GM21528 (cell line): ENCODE measurements at regions not wholly inside any gene's neighbourhood (a gene's known extent, or its start where the extent isn't known, plus 50 kb on each side); places are given as distances from the start of the nearest gene placed in this dataset.

Experiments used
- ATAC-seq: cut with Tn5 transposase; IDR thresholded peaks from one replicate; pipeline ENCODE4 v1.9.1; 2021; ENCODE audit warnings: mild to moderate bottlenecking, moderate library complexity; ENCODE audit not compliant: unreplicated experiment, low FRiP score

DNA sequence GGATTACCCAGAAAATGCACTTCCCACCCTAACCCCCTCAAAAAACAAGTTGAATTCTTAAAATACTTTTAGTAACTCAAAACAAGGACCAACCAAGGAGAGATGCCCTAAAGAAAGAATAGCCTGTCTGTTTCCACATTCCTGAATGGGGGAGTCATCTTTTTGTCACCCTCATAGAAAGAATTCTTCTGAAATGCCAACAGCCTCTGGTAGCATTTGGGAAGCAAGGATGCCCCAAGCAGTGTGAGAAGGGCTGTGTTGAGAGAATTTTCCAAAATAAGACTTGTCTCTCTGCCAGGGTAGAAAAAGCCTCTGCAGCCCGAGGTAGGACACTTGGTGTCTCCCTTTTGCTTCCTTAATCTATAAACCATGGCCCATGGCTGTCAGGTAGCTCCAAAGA is 173.1 kb upstream of the VCX3A start:
- ATAC-seq, result no peak

DNA sequence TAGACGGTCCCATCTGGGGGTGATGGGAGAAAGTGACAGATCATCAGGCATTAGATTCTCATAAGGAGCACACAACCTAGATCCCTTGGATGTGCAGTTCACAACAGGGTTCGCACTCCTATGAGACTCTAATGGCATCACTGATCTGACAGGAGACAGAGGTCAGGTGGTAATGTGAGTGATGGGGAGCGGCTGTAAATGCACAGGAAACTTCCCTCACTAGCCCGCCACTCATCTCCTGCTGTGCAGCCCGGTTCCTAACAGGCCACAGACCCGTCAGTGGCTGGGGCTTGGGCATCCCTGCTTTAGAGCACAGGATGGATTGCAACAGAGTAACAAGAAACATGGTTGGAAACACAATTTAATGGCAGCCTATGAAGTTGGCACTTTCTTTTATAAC is 172.6 kb upstream of the VCX3A start:
- ATAC-seq, result no peak

DNA sequence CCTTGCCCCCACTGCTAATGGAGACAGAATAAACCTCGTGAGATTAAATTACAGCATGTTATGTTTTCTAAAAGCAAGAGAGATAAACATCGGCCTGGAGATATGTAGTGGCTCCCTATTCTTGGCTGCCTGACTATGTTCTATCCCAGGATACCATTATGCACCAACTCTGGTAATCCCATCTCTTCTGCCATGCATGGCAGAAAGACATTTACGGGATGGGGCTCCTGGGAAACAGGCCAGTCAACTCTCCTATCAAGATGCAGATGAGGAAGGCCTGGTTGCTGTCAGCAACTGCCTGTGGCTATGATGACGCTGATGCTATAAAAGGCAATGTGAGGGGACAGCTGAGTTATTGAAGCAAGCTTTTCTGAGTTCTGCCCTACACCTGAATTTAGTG is 166.2 kb upstream of the VCX3A start:
- ATAC-seq, result no peak

DNA sequence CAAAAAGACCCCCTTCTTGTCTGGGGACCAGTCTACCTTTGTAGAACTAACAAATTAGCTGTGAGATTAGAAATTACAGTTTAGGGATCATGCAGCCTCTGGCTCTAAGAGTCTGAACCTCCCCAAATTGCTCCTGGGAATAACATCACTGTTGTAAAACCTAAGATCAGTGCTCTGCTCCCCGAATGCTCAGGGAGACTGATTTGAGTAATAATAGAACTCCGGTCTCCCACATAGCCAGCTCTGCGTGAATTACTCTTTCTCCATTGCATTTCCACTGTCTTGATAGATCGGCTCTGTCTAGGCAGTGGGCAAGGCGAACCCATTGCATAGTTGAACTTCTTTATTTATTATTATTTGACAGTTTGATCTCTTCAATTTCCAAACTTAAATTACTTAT is 160.8 kb upstream of the VCX3A start:
- no peak for ATAC-seq

DNA sequence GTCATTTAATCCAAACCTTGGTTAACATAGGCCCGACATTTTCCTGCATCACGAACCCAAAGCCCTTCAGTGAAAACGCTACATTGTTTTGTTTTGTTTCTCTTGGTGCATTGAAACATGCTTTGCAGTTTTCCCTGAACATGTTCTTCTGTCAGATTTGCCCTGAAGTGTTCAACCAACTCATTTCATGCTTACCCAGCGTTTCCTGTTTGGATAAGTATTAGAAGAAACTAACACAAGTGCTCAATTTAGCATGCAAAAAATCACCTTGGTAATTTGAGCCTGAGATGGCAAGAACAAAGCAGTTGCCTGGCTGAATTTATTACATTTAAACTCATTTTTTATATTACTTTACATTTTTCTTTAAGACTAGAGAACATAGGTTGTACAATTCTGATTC is 160.1 kb upstream of the VCX3A start:
- no peak for ATAC-seq

DNA sequence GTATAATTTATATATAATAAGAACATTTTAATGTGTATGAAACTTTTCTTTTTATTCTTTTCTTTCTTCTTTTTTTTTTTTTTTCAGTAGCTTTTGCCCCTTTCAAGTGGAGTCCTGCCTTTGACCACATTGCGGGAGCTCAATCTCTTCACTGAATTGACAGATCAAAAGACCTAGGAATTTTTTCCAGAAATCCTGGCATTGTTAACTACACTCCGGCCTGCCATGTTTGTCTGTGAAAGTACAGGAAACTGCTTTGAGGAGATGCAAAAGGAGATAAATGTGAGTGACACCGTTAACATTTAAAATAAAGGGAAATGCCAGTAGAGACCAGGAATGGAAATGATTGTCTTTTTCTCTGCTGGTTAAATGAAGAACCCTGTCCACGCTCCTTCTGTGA is 159.3 kb upstream of the VCX3A start:
- ATAC-seq, result no peak

DNA sequence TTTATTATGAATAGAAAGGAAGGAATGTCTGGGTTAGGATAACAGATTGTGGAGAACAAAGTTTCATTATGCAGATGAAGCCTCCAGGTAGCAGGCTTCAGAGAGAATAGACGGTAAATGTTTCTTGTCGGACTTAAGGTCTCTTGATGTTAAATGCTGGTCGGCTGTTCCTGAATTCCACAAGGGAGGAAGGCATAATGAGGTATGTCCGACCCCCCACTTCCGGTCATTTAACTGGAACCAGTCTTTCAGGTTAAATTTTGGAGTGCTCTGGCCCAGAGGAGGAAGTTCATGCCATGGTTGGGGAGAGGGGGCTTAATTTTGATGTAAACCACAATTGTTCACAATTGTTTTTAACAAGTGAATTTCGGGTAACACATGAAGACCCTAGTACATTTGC is 158.1 kb upstream of the VCX3A start:
- ATAC-seq, result no peak

DNA sequence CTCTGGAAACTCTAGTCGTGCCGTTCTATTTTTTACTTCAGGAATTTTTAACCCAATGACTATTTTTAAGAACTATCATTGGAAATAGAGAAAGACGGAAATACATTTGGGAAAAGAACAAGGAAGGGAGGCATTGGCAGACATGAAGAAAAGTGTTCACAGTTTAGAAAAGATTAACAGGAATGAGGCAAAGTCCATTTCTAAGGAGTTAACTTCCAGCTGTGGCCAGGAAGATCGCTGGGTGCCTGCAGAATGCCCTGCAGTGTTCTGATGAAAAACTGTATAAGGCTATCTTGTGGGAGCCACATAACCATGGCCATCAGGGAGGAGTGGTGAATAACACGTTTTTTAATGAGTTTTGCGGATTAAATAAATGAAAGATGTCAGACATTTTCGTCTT is 150.6 kb upstream of the VCX3A start:
- ATAC-seq, result no peak

DNA sequence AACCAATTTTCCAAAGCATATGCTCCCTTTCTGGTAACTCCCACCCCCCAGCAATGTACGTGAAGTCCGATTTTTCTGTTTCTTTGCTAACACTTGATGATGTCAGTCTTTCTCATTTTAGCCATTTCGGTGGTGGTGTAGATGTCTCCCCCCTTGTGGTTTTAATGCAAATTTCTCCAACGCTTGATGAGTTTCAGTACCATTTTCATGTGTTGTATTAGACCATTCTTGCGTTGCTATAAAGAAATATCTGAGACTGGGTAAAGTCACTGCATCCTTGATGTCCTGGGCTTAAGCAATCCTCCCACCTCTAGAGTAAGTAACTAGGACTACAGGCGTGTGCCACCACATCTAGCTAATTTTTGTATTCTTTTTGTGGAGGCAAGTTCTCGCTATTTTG is 148.4 kb upstream of the VCX3A start:
- ATAC-seq, result no peak

DNA sequence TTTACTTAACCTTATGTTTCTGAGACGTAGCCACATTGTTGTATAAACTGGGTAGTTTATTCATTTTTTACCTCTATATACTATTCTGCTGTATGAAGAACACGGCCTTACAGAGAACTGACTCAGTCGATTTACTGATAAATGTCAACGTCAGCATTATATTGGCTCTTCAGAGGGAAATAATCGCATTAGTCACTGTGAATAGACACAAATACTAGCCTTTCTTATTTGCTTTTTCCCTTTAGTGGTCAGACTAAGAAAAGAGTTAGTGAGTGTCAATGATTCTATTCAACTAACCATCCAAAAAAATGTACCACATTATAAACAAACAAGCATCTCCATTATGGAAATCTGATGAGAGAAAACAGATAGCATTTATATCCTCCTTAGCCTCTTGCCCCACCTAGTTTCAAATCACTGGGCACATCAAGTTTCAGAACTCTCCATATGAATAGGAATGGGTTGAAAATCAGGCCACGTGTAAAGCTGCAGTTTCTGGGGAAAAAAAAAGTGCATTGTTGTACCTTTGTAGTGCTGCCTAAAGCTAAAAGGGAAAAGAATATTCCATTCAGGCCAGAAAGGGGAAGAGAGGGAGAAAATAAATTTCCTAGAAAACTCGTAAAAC is 146.7 kb upstream of the VCX3A start:
- ATAC-seq, result no peak

DNA sequence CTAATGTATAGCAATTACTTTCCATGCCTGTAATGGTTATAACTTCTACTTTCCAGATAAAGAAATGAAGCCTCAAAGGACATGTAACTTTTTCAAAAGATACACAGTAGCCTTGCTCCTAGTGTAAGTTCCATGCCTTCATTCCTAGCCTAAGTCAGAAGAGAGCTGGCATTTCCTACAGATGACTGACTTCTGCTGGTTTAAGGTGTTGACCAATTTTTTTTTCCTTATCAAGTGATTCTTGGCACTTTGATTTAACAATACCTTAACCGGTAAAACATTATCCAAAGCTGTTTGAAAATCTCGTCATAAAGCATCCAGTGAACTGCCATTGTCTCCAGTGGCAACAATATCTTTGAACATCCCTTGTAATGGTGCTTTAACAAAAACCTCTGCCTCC is 145.1 kb upstream of the VCX3A start:
- no peak for ATAC-seq

DNA sequence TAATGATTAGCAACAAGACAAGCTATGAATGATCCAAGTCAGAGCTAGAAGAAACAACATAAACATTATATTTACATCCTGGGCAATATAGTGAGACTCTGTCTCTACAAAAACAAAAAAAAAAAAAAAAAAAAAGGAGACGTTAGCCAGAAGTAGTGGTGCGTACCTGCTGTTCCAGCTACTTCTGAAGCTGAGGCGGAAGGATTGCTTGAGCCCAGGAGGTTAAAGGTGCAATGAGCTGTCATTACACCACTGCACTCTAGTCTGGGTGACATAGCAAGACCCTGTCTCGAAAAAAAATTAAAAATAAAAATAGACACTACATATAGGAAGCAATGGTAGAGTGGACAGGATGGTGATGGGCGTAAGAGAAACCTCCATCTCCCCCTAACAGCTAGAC is 144.6 kb upstream of the VCX3A start:
- no peak for ATAC-seq

DNA sequence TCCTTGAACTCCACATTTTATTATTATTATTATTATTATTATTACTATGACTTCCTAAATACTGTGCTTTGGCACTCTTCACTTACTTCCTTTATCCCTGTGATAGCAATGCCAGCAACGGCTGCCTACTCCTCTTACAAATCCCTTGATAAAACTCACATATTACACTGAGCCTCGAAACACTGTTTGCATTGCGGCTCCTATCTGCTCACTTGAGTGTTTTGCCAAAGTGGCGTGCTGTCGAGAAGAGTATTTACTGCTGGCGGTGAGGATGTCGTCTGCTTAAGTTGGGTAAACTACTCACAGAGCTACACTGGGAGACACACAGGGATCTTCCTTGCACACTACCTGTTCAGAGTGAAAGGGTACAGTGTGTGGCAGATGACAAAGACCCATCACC is 143.4 kb upstream of the VCX3A start:
- ATAC-seq, result no peak

DNA sequence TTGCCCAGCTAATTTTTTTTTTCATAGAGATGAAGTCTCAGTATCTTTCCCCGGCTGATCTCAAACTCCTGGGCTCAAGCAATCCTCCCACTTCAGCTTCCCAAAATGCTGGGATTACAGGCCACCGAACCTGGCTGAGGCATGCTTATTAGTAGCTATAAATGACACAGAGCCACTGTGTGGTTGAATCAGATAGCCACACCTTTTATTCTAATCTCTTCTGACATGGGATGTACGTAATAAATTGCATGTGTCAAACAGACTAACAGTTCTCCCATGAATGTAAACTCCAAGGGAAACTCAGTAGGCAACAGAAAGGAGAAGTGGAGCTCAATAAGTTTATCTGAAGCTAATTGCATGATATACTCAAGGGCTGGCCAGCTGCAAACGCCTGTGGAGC is 139.8 kb upstream of the VCX3A start:
- no peak for ATAC-seq

DNA sequence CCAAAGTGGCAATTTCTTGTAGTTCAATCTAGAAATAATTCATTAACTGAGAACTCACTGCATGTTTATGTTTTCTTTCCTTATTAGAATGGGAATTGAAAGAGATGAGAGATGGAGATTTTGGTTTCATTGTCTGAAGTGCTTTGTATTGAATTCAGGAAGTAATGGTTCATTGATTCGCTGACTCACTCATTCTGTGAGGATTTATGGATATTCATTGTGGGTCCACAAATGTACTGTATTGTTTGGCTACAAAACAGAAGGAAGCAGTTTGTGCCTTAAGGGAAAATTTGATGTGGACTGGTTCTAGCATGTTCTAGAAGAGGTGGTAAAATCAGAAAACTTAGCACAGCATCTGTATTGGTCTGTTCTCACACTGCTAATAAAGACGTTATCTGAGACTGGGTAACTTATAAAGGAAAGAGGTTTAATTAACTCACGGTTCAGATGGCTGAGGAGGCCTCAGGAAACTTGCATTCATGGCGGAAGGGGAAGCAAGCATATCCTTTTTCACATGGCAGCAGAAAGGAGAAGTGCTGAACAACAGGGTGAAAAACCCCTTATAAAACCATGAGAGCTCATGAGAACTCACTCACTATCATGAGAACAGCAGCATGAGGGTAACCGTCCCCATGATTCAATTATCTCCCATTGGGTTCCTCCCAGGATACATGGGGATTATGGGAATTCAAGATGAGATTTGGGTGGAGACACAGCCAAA is 132.3 kb upstream of the VCX3A start:
- ATAC-seq, result no peak

DNA sequence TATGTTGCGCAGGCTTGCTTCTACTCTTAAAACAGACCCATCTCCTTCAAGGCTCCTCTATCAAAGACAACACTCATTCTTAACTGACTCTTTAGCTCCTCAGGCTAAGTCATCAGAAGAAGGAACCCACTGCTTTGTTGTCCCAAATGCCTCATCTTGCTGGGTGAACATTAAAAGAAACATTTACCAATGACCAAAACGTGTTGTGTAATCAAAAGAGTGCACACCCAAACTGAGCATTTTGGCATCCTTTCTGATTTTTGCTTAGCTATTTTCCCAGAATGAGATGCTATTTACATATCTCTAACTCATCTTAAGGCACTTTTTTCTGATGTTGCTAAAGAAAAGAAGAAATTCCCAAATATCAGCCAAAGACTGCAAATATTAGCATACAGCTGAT is 131.7 kb upstream of the VCX3A start:
- ATAC-seq, result no peak

DNA sequence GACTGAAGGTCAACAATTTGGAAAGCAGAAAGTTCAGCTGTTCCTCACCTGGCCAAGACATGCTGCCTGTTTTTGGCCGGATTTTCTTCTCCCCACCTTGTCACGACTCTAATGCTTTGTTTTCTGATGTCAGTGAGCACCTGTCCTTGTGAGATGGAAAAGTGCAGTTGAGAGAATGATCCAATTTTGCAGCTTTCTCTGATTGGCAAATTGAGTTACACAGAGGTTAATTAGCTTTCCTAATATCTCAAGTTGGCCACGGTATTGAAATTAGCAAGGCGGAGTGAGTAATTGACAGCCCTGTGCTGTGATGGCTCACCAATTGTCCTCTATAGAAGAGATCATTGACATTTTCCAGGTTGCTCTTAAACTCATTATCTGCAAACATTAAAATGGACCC is 126.8 kb upstream of the VCX3A start:
- no peak for ATAC-seq

DNA sequence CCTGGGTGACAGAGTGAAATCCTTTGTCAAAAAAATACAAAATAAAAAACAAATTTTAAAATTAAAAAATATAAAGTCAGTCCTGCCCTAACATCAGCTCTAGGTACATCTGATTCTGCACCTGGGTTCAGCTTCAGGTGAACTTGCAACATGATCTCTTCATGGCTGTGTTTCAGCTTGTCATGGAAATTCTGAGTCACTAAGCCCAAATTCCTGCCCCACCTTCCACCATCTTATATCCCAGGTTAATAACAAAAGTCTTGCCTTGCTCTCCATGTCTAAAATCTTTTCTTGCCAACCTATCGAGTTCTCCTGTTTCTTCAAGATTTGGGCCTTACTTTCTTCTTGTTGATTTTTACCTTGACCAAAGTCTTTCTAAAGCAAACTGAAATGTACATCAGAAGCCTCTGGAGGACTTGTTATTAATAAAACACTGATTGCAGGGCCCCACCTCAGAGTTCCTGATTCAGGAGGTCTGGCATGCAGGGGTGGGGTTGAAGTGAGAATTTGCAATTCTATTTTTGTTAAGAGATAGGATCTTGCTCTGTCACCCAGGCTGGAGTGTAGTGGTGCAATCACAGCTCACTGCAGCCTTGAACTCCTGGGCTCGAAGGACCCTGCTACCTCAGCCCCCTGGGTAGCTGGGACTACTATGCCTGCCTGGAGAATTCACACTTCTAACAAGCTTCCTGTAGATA is 125.8 kb upstream of the VCX3A start:
- no peak for ATAC-seq

DNA sequence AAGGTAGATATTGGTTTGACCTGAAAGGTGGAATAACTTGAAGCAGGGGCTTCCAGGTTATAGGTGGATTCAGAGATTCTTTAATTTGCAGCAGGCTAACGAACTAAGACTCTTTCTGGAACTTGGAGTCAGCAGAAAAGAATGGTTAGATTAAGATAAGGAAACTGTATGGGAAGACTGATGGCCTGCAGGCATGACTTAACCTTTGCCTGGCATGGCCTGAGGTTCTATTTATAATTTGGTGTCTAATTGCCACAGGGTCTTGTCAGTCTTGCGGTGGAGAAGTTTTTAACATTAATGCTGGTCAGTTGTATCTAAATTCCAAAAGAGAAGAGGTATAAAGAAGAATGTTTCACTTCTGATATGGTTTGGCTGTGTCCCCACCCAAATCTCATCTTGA is 110.3 kb upstream of the VCX3A start:
- no peak for ATAC-seq

DNA sequence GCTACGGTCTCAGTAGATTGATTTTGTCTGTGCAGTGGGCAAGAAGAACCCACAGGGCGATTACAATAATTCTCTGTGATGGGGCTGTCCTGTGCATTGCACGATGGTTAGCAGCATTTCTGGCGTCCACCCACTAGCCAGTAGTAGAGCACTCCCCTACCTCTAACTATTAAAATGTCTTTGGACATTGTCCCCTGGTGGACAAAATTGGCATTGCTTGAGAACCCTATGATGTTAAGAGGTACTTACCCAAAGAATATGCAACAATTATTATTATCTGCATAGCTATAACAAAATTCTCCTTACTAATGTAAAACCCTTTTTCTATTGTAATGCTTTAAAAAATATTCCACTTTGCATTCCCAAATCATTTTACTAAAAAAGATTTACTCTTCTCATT is 109.5 kb upstream of the VCX3A start:
- no peak for ATAC-seq

DNA sequence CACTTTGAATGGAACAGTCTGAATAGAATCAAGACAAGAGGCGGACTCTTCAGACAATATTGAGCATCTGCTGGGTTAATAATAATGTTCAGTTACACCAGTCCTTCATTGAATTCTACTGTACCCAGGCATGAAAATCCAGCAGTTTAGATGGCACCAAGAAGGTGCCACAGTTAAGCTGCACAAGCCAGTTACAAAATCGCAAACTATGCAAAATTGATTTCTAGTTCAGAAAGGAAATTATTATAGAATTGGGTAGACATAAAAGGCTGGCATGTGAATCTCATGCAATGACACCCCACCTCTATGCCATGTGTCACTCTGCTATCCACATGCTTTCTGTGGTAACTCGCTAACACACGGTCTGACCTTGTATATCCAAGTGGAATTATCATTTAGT is 105.8 kb upstream of the VCX3A start:
- ATAC-seq, result no peak

DNA sequence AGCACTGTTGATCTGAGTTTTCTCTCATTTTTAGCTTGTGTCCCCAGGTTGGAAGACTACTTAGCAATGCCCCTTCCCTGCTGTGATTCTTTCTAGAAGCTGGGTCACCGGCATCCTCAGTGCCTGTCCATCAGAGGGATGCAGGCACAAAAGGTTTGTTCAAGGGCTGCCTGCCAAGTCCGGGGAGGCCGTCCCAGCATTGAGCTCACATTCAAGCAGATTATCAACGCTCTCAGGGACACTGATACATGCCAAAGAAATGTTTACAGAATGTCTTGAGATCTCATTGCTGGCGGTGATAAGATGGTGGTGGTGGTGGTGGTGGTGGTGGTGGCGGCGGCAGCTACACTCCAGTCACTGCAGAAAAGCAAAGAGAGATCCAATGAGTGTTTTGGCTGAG is 79.6 kb upstream of the VCX3A start:
- ATAC-seq, result no peak
